ENCODE measurements at regions not wholly inside any gene's neighbourhood (a gene's known extent, or its start where the extent isn't known, plus 50 kb on each side); places are given as distances from the start of the nearest gene placed in this dataset.

DNA sequence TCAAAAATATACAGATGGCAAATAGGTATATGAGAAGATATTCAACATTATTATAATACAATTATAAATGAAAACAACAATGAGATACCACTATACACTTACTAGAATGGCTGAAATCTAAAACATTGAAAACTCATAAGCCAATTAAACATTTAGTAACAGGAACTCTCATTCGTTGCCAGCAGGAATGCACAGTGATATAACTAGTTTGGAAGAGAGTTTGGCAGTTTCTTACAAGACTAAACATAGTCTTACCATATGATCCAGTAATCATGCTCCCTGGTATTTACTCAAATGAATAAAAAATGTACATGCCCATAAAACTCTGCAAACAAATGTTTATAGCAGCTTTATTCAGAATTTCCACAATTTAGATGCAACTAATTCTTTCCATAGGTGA is 476.2 kb upstream of the COBL start:
- H3K4me3 Mint-ChIP-seq = no peak overlapping the region
- H3K9me3 Mint-ChIP-seq = peaks cover 0 to 26% (median 12%) of the 10 kb centered on the region in 6 donors
- no peaks in the 10 kb centered on the region for H3K36me3 Mint-ChIP-seq
- no peak for DNase-seq
- H3K27ac Mint-ChIP-seq = no peak overlapping the region
- H3K4me1 Mint-ChIP-seq = no peaks in the 10 kb centered on the region
- peaks cover 0 to 2% (median 0%) of the 10 kb centered on the region in 3 donors for H3K27me3 Mint-ChIP-seq (ENCODE audit: low read depth in 3 of 3)

DNA sequence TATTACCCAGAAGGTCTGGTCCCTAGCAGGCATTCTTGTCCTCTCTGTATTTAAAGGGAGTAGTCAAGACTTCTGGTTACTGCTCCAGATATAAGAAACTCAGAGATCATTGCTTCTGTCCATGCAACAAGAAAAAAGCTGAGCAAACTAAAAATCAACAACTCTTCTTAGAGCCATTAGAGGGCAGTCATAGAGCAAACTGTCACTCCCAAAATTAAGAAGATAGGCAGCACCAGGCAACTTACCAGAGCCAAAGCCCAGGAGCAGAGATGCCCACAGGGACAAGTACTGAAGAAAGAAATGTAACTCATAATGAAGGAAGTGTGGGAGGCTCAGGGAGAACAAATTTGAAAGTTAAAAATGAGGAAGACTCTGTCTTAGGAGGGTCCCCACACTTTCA is 472.9 kb upstream of the COBL start:
- Mint-ChIP-seq H3K27ac (no peak overlapping the region), H3K36me3 (no peaks in the 10 kb centered on the region), H3K9me3 (peaks cover 0 to 18% (median 10%) of the 10 kb centered on the region in 6 donors), H3K27me3 (ENCODE audit: low read depth in 3 of 3) (peaks cover 0 to 2% (median 0%) of the 10 kb centered on the region in 3 donors), H3K4me3 (no peak overlapping the region), H3K4me1 (no peaks in the 10 kb centered on the region)
- DNase-seq = no peak

DNA sequence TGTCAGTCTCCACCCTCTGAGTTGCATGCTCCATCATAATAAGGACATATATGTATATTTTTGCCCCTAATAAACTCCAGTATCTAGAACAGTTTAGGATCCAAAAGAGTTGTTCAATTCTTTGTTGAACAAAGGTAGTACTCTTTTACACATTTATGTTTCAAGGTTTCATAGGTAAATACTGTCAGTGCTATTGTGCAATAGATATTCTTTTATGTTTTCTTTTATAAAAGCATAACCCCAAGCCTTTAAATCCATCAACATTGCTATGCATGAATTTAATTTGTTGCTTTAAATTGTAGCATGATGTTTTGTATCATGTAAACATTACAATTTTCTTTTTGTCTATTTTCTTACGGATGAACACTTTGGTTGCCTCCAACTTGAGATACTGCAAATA is 469.7 kb upstream of the COBL start:
- Mint-ChIP-seq H3K36me3 (no peaks in the 10 kb centered on the region), H3K27me3 (ENCODE audit: low read depth in 3 of 3) (peaks cover 0 to 2% (median 0%) of the 10 kb centered on the region in 3 donors), H3K9me3 (peaks cover 5 to 27% (median 10%) of the 10 kb centered on the region in 6 donors), H3K27ac (no peak overlapping the region), H3K4me3 (no peak overlapping the region), H3K4me1 (no peaks in the 10 kb centered on the region)
- DNase-seq = no peak

DNA sequence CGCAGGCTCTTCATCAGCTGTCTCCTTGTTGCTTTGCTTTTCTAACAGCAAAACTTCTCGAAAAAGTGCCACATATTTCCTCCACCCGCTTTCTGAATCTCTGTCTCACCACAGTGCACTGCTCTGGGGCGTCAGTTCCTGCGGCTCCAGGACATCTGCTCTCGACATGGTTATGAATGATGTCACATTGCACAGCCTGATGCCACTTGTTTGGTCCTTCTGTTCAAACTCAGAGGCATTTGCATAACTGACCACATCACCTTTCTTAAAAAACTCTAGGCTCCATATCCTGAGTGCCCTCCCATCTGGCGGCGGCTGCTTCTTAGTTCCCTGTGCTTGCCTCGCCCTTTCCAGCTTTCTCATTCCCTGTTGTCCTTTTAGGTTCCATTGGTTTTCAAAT is 469.3 kb upstream of the COBL start:
- Mint-ChIP-seq H3K4me3 (no peak overlapping the region), H3K4me1 (no peaks in the 10 kb centered on the region), H3K27me3 (ENCODE audit: low read depth in 3 of 3) (peaks cover 0 to 2% (median 0%) of the 10 kb centered on the region in 3 donors), H3K9me3 (peaks cover 6 to 30% (median 11%) of the 10 kb centered on the region in 6 donors), H3K36me3 (no peaks in the 10 kb centered on the region), H3K27ac (no peak overlapping the region)
- no peak for DNase-seq

DNA sequence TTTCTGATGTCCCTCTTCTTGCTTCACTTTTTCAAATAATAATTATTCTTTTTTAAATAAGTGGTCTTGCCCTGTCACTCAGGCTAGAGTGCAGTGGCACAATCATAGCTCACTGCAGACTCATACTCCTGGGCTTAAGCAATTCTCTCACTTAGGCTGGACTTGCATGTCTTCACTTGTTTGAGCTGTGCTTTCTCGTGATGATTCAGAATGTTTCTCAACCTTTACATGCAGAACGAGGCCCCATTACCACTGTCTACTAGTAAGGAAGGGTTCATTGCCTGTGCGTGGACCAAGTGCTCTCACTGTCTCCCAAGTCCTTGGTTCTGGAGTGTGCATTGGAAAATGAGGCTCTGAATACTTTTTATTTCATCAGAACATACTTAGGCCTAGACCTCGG is 468.6 kb upstream of the COBL start:
- Mint-ChIP-seq H3K27me3 (ENCODE audit: low read depth in 3 of 3) (peaks cover 0 to 2% (median 0%) of the 10 kb centered on the region in 3 donors), H3K36me3 (no peaks in the 10 kb centered on the region), H3K4me1 (no peaks in the 10 kb centered on the region), H3K9me3 (peaks cover 7 to 30% (median 16%) of the 10 kb centered on the region in 6 donors), H3K4me3 (no peak overlapping the region), H3K27ac (no peak overlapping the region)
- DNase-seq = no peak

DNA sequence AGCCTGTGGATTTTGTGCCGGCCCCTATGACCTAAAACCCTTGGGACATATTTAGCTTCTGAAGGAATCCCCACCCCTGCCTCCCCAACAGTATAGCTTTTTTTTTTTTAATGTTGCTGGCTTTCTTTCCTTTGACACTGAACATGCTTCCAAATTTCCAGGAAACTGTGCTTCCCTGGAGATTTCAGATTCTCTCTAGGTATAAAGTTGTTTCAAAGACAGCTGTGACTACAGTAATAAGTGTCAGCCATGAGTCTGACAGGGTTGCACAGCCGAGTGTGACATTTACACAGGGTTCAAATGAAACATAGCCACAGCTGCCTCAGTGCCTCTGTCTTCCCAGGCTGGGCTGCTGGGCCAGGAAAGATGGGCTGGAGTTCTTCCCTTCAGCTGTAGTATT is 466.6 kb upstream of the COBL start:
- DNase-seq = no peak
- H3K27me3 Mint-ChIP-seq (ENCODE audit: low read depth in 3 of 3) = peaks cover 0 to 2% (median 0%) of the 10 kb centered on the region in 3 donors
- H3K9me3 Mint-ChIP-seq = peaks cover 4 to 37% (median 21%) of the 10 kb centered on the region in 6 donors
- H3K36me3 Mint-ChIP-seq = no peaks in the 10 kb centered on the region
- H3K4me1 Mint-ChIP-seq = no peaks in the 10 kb centered on the region
- H3K4me3 Mint-ChIP-seq = no peak overlapping the region
- H3K27ac Mint-ChIP-seq = no peak overlapping the region

DNA sequence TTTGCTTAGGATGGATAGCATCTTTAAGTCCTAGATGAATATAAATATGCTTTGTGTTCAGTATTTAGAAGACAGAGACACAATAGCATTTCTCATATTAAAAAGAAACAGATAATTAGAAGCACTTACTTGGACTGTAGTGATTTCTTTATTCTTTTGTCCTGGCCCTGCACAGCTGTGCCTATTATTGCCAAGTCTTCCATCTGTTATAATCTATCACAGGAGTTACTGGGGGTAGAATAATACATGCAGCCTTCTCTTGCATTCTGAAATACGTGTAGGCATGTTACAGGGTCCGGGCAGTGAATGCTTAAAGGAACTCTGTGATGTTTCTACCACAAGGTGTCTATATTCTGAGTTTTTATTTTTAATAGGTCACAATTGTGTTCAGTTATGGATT is 461.5 kb upstream of the COBL start:
- Mint-ChIP-seq H3K27me3 (ENCODE audit: low read depth in 3 of 3) (peaks cover 0 to 2% (median 2%) of the 10 kb centered on the region in 3 donors), H3K36me3 (no peaks in the 10 kb centered on the region), H3K4me3 (no peak overlapping the region), H3K4me1 (no peaks in the 10 kb centered on the region), H3K9me3 (peaks cover 6 to 43% (median 20%) of the 10 kb centered on the region in 6 donors), H3K27ac (no peak overlapping the region)
- DNase-seq = no peak

DNA sequence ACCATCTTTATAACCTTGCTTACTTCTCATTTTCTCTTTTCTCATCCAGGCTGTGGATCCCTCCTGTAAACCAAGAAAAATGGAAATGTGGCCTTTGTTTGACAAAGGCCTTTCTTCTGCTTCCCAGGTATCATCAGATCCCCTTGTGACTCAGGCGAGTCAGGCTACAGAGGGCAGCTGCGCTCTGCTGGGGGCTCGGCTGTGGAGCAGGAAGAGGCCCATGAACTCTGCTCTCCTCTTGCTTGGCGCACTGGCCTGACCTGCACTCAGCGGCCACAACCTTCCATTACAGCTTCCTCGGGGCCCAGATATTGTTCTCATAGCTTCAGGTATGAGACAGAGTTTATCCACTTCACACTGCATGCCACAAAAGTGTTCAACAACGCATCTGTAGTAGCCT is 457.6 kb upstream of the COBL start:
- Mint-ChIP-seq H3K27ac (no peak overlapping the region), H3K27me3 (ENCODE audit: low read depth in 3 of 3) (peaks cover 0 to 2% (median 0%) of the 10 kb centered on the region in 3 donors)
- no peak for DNase-seq

DNA sequence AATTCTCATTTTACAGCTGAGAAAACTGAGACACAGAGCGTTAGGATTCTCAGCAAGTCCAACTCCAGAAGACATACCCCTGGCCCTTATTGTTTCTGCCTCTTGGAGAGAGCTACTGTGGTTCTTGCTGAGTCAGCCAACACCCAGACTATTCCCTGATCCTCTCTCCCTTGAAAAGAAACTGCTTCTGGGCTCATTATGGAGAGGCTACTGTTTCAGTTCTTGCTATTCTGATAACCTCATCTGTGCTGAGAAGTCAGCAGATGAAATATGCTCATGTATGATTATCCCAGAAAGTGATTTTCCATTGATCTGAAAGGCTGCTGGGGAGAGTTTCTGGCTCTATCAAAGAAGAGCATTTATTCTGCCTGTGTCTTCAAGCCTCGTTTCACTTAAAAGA is 455.6 kb upstream of the COBL start:
- Mint-ChIP-seq H3K27ac (no peak overlapping the region), H3K9me3 (peaks cover 4 to 31% (median 12%) of the 10 kb centered on the region in 6 donors), H3K27me3 (ENCODE audit: low read depth in 3 of 3) (peaks cover 0 to 2% (median 0%) of the 10 kb centered on the region in 3 donors), H3K4me3 (no peak overlapping the region), H3K36me3 (no peaks in the 10 kb centered on the region), H3K4me1 (no peaks in the 10 kb centered on the region)
- no peak for DNase-seq

More for the DNA sequence above, 457.6 kb upstream of the COBL start:
- Mint-ChIP-seq H3K36me3 (no peaks in the 10 kb centered on the region), H3K9me3 (peaks cover 2 to 23% (median 11%) of the 10 kb centered on the region in 6 donors), H3K4me1 (no peaks in the 10 kb centered on the region), H3K4me3 (no peak overlapping the region)

DNA sequence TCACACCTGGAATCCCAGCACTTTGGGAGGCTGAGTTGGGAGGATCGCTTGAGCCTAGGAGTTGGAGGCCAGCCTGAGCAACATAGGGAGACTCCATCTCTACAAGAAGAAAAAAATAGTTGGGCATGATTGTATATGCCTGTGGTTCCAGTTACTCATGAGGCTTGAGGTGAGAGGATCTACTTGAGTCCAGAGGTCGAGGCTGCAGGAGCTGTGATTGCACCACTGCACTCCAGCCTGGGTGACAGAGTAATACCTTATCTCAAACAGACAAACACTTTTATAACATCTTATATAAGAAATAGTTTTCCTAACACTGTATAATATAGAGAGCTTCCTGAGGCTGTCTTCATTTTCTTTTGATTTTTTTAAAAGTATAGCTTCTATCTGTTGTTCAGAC is 448.4 kb upstream of the COBL start:
- no peaks in the 10 kb centered on the region for H3K4me1 Mint-ChIP-seq
- no peak overlapping the region for H3K4me3 Mint-ChIP-seq
- H3K27ac Mint-ChIP-seq = no peak overlapping the region
- no peaks in the 10 kb centered on the region for H3K36me3 Mint-ChIP-seq
- no peak for DNase-seq
- peaks cover 2 to 43% (median 11%) of the 10 kb centered on the region in 6 donors for H3K9me3 Mint-ChIP-seq
- peaks cover 0 to 6% (median 0%) of the 10 kb centered on the region in 3 donors for H3K27me3 Mint-ChIP-seq (ENCODE audit: low read depth in 3 of 3)

DNA sequence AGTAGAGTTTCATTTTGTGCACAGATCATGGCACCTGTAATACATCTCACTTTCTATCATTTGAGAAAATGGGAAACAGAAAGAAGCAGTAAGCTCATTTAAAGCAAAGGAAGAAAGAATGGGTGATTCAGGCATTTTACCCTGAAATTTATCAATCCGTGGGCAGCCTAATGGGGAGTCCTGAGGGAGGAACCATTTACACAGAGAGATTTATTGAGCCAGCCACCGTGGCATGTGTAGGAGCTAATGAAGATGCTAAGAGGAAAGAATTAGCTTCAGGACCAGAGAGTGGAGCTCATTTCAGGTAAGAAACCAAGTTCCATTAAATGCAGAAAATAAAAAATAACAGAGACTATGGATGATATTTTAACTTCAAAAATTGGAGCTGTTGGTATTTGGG is 443.4 kb upstream of the COBL start:
- H3K4me1 Mint-ChIP-seq = no peaks in the 10 kb centered on the region
- no peak overlapping the region for H3K27ac Mint-ChIP-seq
- peaks cover 2 to 27% (median 16%) of the 10 kb centered on the region in 6 donors for H3K9me3 Mint-ChIP-seq
- peaks cover 0 to 6% (median 0%) of the 10 kb centered on the region in 3 donors for H3K27me3 Mint-ChIP-seq (ENCODE audit: low read depth in 3 of 3)
- H3K36me3 Mint-ChIP-seq = no peaks in the 10 kb centered on the region
- no peak for DNase-seq
- no peak overlapping the region for H3K4me3 Mint-ChIP-seq

DNA sequence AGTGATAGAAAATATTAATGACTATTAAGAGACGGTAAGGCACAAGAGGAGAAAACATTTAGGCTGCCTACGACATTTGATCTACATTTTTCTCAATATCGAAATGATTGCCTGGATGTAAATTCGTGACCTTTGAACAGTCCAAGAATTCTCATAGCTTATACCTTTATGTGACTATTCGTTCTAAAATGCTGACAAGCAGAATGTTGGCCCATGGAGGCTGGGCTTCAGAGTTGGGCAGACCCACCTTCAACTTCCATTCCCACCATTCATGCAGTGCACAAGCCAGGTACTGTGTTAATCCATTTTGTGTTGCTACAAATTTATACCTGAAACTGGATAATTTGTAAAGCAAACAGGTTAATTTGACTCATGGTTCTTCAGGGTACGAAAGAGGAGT is 441.4 kb upstream of the COBL start:
- H3K9me3 Mint-ChIP-seq = peaks cover 0 to 25% (median 15%) of the 10 kb centered on the region in 6 donors
- no peaks in the 10 kb centered on the region for H3K36me3 Mint-ChIP-seq
- peaks cover 0 to 2% (median 0%) of the 10 kb centered on the region in 3 donors for H3K27me3 Mint-ChIP-seq (ENCODE audit: low read depth in 3 of 3)
- DNase-seq = no peak
- H3K4me1 Mint-ChIP-seq = no peaks in the 10 kb centered on the region
- no peak overlapping the region for H3K4me3 Mint-ChIP-seq
- no peak overlapping the region for H3K27ac Mint-ChIP-seq

DNA sequence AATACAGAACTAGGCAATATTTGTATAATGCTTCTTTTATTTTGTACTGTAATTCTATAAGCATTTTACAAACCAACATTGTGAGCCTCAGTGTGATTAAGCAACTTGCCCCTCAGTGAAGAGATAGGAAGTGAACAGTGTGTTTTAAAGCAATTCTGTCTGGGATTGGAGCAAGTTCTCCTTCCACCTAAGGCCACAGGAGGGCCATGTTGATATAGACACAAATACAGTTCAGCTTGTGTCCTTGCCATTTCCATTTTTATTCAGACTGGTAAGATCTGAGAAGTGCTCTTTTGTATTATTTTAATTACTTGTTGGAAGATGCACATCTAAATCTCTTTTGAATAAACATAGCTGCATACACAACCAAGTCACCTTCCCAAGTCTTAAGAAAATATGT is 416.3 kb upstream of the COBL start:
- no peaks in the 10 kb centered on the region for H3K27me3 Mint-ChIP-seq (ENCODE audit: low read depth in 3 of 3)
- no peak overlapping the region for H3K27ac Mint-ChIP-seq
- no peak overlapping the region for H3K4me3 Mint-ChIP-seq
- H3K36me3 Mint-ChIP-seq = peaks cover 0 to 5% (median 0%) of the 10 kb centered on the region in 3 donors
- DNase-seq = no peak
- H3K4me1 Mint-ChIP-seq = no peaks in the 10 kb centered on the region
- H3K9me3 Mint-ChIP-seq = peaks cover 10 to 60% (median 19%) of the 10 kb centered on the region in 6 donors

DNA sequence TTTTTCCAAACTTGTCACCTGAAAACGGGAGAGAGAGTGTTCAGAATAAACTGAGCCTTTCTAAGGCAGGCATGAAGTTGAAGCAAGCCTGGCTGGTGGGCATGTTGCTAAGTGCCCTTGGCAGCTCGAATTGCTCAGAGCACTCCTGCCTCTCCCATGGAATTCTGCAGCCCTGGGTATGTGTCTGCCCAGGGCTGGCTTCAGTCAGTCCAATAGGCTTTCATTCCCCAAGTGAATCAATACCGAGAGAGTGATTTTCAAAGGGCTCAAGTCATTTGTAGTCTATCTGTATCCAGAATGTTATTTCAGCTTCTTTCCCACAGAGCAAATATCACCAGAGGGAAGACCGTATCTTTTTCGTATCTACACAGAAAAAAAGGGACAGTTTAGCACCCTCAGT is 415.5 kb upstream of the COBL start:
- Mint-ChIP-seq H3K9me3 (peaks cover 11 to 53% (median 20%) of the 10 kb centered on the region in 6 donors), H3K27ac (no peak overlapping the region), H3K36me3 (peaks cover 0 to 5% (median 0%) of the 10 kb centered on the region in 3 donors), H3K27me3 (ENCODE audit: low read depth in 3 of 3) (no peaks in the 10 kb centered on the region), H3K4me3 (no peak overlapping the region), H3K4me1 (no peaks in the 10 kb centered on the region)
- no peak for DNase-seq

DNA sequence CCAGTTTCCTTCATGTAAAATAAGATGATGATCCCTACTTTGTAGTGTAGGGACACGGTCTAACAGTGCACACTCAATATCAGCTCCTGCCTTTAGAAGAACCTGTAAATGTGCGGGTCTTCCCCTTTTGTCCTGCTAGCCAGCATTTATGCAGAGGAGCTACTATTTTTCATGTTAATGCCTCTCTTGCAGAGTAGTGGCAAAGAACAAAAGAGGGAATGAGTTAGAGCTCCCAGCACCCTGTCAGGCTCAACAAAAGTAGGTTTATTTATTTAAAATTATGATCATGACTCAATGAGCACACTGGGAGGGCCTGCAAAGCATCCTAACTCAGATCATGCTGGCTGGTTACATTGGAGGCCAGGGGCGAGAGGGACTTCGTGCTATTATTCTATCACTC is 414.5 kb upstream of the COBL start:
- DNase-seq = no peak
- no peak overlapping the region for H3K27ac Mint-ChIP-seq
- no peaks in the 10 kb centered on the region for H3K4me1 Mint-ChIP-seq
- H3K27me3 Mint-ChIP-seq (ENCODE audit: low read depth in 3 of 3) = no peaks in the 10 kb centered on the region
- no peak overlapping the region for H3K4me3 Mint-ChIP-seq
- peaks cover 0 to 5% (median 0%) of the 10 kb centered on the region in 3 donors for H3K36me3 Mint-ChIP-seq
- peaks cover 11 to 47% (median 19%) of the 10 kb centered on the region in 6 donors for H3K9me3 Mint-ChIP-seq

Data from immature natural killer cell (primary cell).